CD4-positive, alpha-beta T cell treated with Interleukin-10 for 1 hour (primary cell): ENCODE measurements at regions not wholly inside any gene's neighbourhood (a gene's known extent, or its start where the extent isn't known, plus 50 kb on each side); places are given as distances from the start of the nearest gene placed in this dataset.
A peak's percentile ranks its signal among the peaks of the same experiment; 100 is the strongest.
"Not testable (repeated sequence)": the region's sequence is repeated elsewhere in the genome, so short reads cannot be mapped to it uniquely, and the experiment has no call there.

ENCODE experiments used
- DNase-seq: peaks from one replicate; pipeline ENCODE4 v3.0.0-alpha.2; 2020

GRCh38 chr5:133881576-133882388 is 86.6 kb downstream of the C5orf15 start:
- DNase-seq, result no peak

GRCh38 chr5:133878236-133878555 is 90.2 kb downstream of the C5orf15 start:
- DNase-seq, result no peak

GRCh38 chr5:133877351-133878235 is 90.8 kb downstream of the C5orf15 start:
- no peak for DNase-seq

GRCh38 chr5:133876266-133876665 is 92.2 kb downstream of the C5orf15 start:
- DNase-seq, result no peak

- no peak for DNase-seq
These were observed 93.2 kb downstream of the C5orf15 start for GRCh38 chr5:133875179-133875578.

GRCh38 chr5:133873449-133873848 is 95.0 kb downstream of the C5orf15 start:
- no peak for DNase-seq

- no peak for DNase-seq
These were observed 97.8 kb downstream of the C5orf15 start for GRCh38 chr5:133870661-133871060.

- DNase-seq, result no peak
These were observed 98.7 kb downstream of the C5orf15 start for GRCh38 chr5:133869519-133870335.

GRCh38 chr5:133868946-133869518 is 99.4 kb downstream of the C5orf15 start:
- DNase-seq, result peak; percentile 59

- DNase-seq, result no peak
These were observed 100.4 kb downstream of the C5orf15 start for GRCh38 chr5:133867851-133868545.

GRCh38 chr5:133867341-133867740 is 101.1 kb downstream of the C5orf15 start:
- DNase-seq, result no peak

- no peak for DNase-seq
These were observed 101.6 kb downstream of the C5orf15 start for GRCh38 chr5:133866903-133867245.

- DNase-seq, result no peak
These were observed 102.1 kb downstream of the C5orf15 start for GRCh38 chr5:133866160-133866902.

- DNase-seq, result no peak
These were observed 103.3 kb downstream of the C5orf15 start for GRCh38 chr5:133865113-133865512.

- DNase-seq, result no peak
These were observed 103.7 kb downstream of the C5orf15 start for GRCh38 chr5:133864711-133865110.

- no peak for DNase-seq
These were observed 104.4 kb downstream of the C5orf15 start for GRCh38 chr5:133863857-133864585.

GRCh38 chr5:133861161-133861737 is 107.2 kb downstream of the C5orf15 start:
- DNase-seq, result no peak

GRCh38 chr5:133859073-133859472 is 109.4 kb downstream of the C5orf15 start:
- DNase-seq, result no peak

- not testable (repeated sequence) for DNase-seq
These were observed 110.7 kb downstream of the C5orf15 start for GRCh38 chr5:133857595-133858313.

- no peak for DNase-seq
These were observed 113.9 kb downstream of the C5orf15 start for GRCh38 chr5:133854554-133854953.
